Left renal cortex interstitium (tissue), 4 donors: ENCODE measurements at regions not wholly inside any gene's neighbourhood (a gene's known extent, or its start where the extent isn't known, plus 50 kb on each side); places are given as distances from the start of the nearest gene placed in this dataset.

Experiments
- DNase-seq, 4 donors: peaks; one replicate each; pipeline ENCODE4 v3.0.0-alpha.2; 2013; ENCODE audit warnings: low read depth in 4 of 4, low spot score in 2 of 4, missing footprints in 1 of 4

DNA sequence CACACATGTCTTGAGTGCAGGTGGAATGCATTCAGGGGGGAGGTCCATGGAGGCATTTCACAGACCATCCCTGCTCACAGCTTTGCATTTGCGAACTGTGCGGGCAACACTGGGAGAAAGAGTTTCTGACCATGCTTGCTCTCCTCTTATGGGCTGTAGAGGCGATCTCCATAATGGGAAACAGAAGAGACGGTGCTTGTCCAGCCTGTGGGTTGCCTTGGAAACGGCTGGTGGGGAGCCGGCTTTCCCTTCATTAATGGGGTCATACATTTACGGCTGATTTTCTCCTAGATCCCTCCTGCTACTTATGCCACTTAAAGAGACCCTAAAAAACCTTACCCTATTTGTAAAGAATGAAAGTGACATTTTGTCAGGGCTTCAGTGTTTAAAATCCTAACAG, 147.4 kb downstream of the SOX11 start:
- no peak for DNase-seq

DNA sequence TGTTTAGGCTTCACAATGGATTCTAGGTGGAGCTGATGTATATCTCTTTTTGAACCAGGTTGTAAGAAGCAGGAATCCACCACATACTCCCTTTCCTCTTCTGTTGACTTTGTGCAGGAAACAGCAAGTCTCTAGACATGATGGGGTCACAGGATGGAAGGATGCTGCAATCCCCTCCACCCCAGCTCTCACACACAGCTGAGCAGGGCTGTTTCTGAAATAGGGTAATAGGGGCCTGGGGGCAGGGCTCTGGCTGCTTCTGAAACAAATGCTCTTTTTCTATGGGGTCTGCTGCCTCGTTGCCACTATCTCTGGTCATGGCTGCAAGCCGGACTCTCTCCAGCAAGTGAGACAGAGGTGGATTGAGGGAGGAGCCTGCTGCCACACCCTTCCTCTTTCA, 148.9 kb downstream of the SOX11 start:
- DNase-seq, result no peak

DNA sequence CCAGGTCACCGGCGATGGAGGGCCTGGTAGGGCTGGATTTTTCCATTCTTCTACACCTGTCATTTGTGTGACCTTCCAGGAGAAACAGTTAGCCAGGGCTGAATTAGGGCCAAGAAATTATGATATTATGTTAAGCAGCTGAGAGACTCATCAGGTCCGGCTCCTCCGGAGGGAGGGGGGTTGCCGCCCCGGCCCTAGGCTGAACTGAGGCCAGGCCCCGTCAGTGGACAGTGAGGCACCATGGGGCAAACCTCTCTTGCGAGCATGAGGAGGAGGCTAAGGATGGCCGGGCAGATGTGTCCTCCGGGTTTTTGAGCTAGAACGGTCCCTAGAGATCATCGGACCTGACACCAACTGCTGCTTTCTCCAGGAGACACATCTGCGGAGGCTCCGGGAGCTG, 150.1 kb downstream of the SOX11 start:
- DNase-seq, result no peak

- no peak for DNase-seq
Observed at GRCh38 chr2:5845798-5846330, 153.7 kb downstream of the SOX11 start.

GRCh38 chr2:5846881-5847280, 154.7 kb downstream of the SOX11 start:
- DNase-seq, result no peak

GRCh38 chr2:5849562-5849961, 157.4 kb downstream of the SOX11 start:
- DNase-seq, result no peak

DNA sequence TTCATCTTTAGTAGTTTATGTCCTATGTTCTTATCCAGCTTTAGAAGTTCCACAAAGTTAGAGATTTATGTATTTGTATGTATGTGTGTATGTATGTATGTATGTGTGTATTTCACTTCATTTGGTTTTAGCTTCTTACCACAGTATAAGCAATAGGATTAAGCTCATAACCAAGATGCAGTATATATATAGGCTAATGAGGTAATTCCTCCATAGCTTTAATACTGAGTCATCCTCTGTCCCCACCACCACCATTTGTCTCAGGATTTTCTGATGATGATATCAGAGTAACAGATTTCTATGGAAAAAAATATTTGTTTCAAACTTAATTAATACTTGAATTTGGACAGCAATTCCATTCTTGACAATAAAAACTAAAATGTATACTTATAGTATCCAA, 159.2 kb downstream of the SOX11 start:
- DNase-seq, result no peak

GRCh38 chr2:5854797-5855196, 162.6 kb downstream of the SOX11 start:
- no peak for DNase-seq

- no peak for DNase-seq
Observed at GRCh38 chr2:5867056-5867455, 174.9 kb downstream of the SOX11 start.

GRCh38 chr2:5868931-5869330, 176.7 kb downstream of the SOX11 start:
- no peak for DNase-seq

GRCh38 chr2:5869936-5870335, 177.8 kb downstream of the SOX11 start:
- DNase-seq, result no peak

DNA sequence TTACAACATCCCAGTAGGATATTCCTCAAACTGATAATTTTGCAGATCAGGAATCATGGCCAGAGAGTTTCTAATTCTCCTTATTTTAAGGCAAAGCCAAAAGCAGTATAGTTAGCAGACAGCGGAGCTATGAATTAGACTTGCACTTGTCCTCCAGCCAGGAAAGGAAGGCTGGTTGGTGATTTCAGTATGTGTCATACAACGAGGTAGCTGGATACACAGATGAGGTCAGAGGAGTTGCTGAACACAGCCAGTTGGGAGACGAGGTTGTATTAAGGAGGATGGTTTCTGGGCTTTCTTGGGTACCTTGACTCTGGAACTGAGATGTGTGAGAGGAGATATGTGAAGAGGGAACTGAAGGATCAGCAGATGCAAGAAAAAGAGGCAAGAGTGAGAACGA, 185.2 kb downstream of the SOX11 start:
- DNase-seq, result no peak

DNA sequence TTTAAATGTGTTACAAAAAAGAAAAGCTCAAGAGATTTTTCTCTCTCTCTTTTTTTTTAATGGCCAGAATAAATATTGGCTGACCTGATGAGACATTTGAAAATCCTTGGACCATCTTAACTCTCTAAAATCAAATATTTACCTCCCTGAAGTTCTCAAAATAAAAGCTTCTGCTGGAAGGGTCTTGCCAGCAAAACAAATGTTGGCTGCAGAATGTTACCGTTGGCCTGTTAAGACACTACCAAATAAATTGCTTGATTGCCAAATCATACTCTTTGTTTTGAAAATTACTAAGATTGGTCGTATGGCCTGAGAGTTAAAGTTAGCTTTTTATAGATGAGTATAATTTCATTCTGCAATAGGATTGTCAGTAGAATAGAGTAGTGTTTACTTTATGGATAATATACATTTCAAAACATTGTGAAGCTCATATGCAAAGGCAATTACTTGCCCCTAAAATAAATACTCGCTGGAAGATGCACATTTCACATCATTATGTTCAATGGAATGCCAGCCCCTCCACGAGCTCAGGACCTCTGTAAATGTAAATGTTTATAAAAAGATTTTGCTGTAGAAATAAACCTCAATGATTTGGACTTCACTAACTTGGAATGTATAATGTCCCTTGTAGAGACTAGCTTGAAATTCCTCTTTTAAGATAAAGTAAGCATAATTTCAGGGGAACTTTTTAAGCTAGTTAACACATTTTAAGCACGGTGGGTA, 193.4 kb downstream of the SOX11 start:
- DNase-seq, result no peak

DNA sequence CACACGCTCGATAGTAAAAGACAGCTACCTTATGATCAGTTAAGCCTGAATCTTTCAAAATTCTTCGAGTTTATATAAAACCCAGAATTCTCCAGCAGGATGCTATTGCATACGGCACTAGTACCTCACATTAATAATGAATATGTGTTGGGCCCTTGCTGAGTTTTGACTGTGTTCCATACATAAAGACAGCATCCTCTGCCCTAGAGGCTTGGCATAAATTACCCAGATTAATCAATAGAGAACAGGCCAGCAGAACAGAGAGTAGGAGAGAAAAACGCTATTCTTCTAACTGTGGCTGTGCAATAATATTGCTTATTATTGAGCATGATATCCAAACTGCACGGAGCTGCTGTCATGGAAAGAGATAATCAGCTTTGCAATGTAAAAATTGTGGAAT, 194.3 kb downstream of the SOX11 start:
- DNase-seq, result no peak

DNA sequence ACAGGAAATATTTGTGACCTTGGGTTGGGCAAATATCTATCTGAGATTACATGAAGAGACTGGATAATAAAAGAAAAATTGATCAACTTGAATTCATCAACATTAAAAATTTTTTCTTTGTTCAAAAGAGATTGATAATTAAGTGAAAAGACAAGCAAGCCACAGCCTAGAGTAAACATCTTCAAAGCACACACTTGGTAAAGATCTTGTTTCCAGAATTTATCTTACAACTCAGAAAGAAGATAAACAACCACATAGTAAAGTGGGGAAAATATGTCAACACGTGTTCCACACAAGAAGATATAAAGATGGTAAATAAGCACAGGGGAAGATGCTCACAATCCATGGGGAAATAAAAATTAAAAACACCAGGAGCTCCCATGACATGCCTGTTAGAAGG, 195.9 kb downstream of the SOX11 start:
- no peak for DNase-seq

DNA sequence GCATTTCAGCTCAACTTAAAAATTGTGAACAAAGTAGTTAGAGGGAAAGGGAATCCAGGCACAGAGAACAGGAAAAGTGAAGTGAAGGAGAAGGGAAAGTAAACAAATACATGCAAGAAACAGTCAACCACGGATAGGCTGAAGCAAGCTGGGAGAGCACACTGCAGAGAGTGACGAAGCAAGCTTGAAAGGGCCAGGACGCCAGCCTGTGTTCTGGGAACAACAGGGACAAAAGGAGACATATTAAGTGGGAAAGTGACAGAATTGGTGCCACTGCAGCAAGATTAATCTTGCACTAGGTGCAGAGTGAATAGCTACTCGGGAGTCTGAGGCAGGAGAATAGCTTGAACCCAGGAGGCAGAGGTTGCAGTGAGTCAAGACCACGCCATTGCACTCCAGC, 197.3 kb downstream of the SOX11 start:
- DNase-seq, result no peak

GRCh38 chr2:5894355-5894754, 202.2 kb downstream of the SOX11 start:
- no peak for DNase-seq

DNA sequence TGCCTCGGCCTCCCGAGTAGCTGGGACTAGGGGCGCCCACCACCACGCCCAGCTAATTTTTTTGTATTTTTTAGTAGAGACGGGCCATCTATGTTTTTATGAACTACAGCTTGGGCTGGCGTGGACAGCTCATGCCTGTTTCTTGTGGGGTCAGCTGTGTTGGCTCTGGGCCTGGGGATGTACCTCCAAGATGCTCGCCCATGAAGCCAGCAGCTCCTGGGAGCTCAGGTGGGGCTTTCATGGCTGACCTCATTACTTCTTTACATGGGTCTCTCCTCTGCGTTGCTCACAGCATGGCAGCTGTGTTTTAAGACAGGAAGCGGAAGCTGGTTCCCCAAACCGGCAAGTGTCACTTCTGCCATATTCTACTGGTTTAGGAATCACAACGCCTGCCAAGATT, 203.1 kb downstream of the SOX11 start:
- no peak for DNase-seq

- no peak for DNase-seq
Observed at GRCh38 chr2:5897249-5897648, 205.1 kb downstream of the SOX11 start.

- no peak for DNase-seq
Observed at GRCh38 chr2:5898667-5899066, 206.5 kb downstream of the SOX11 start.

DNA sequence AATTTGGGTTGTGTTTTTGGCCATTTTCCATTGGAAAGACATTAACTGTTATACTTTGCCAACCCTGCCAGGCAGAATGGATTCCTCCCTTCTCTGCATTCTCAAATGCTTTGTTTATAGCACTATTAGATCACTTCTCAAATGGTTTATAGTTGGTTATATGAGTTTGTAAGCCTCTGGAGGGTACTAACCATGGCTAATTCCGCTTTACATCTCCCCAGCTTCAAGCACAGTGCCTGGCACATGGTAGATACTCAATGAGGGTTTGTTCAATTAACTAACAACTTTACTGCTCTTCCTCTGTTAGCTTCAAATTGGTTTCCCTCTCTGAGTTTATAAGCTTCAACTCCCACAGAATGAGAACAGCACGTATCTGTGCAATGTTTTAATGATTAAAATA, 213.5 kb downstream of the SOX11 start:
- DNase-seq, result no peak

- DNase-seq, result no peak
Observed at GRCh38 chr2:5908071-5908470, 215.9 kb downstream of the SOX11 start.

DNA sequence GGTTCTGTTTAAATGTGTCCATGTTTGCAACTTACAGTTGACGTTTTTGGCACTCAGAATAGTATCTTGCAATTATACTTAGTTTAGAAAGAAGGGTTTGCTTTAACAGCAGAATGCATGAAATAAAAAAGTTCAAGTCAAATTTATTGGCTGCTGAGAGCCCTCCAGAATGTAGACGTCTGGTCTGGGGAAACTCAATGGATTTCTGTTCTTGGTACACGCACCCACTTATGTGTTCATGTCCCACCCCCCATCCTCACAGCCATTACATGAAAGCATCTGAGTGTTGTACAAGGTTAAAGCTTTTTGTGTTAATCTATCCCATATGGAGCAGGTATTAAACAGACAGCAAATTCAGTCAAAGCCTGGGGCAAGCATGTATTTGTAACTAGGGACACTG, 219.5 kb downstream of the SOX11 start:
- DNase-seq, result no peak
